Stimulated activated naive CD8-positive, alpha-beta T cell treated with anti-CD3 and anti-CD28 coated beads, Interleukin-15, Interleukin-2, amounts not matched to agents 100 ng/mL and 50 ng/mL, for 24 hours (primary cell): ENCODE measurements at regions not wholly inside any gene's neighbourhood (a gene's known extent, or its start where the extent isn't known, plus 50 kb on each side); places are given as distances from the start of the nearest gene placed in this dataset.
"Not testable (repeated sequence)": the region's sequence is repeated elsewhere in the genome, so short reads cannot be mapped to it uniquely, and the experiment has no call there.

Experiments used
- H3K27ac Mint-ChIP-seq: one replicate; pipeline ENCODE4 v1.8.0; 2021; ENCODE audit warnings: mild to moderate bottlenecking, mixed read lengths
- H3K27me3 Mint-ChIP-seq: one replicate; pipeline ENCODE4 v1.8.0; 2021; ENCODE audit warnings: mixed read lengths
- H3K36me3 Mint-ChIP-seq: one replicate; pipeline ENCODE4 v1.8.0; 2021; ENCODE audit warnings: low read depth, mixed read lengths
- H3K4me1 Mint-ChIP-seq: one replicate; pipeline ENCODE4 v1.8.0; 2021; ENCODE audit warnings: low read depth, mixed read lengths
- H3K4me3 Mint-ChIP-seq: one replicate; pipeline ENCODE4 v1.8.0; 2021; ENCODE audit warnings: mild to moderate bottlenecking, mixed read lengths
- H3K9me3 Mint-ChIP-seq: one replicate; pipeline ENCODE4 v1.8.0; 2021; ENCODE audit warnings: mixed read lengths

- no peak overlapping the region for H3K27ac Mint-ChIP-seq
- peaks cover 8% of the 10 kb centered on the region for H3K27me3 Mint-ChIP-seq
- H3K9me3 Mint-ChIP-seq, result no peaks in the 10 kb centered on the region
- H3K4me3 Mint-ChIP-seq, result no peak overlapping the region
- H3K4me1 Mint-ChIP-seq, result no peaks in the 10 kb centered on the region
- no peaks in the 10 kb centered on the region for H3K36me3 Mint-ChIP-seq
These were observed 69.3 kb upstream of the FAM241A start for GRCh38 chr4:112075906-112076305.

- no peaks in the 10 kb centered on the region for H3K9me3 Mint-ChIP-seq
These were observed 68.2 kb upstream of the FAM241A start for GRCh38 chr4:112076919-112077608.

GRCh38 chr4:112077743-112078142 is 67.5 kb upstream of the FAM241A start:
- Mint-ChIP-seq H3K4me1 (no peaks in the 10 kb centered on the region), H3K27ac (no peak overlapping the region), H3K4me3 (no peak overlapping the region), H3K36me3 (no peaks in the 10 kb centered on the region), H3K27me3 (peaks cover 2% of the 10 kb centered on the region), H3K9me3 (no peaks in the 10 kb centered on the region)

More at GRCh38 chr4:112076919-112077608, 68.2 kb upstream of the FAM241A start:
- no peak overlapping the region for H3K4me3 Mint-ChIP-seq
- H3K4me1 Mint-ChIP-seq, result no peaks in the 10 kb centered on the region
- no peaks in the 10 kb centered on the region for H3K36me3 Mint-ChIP-seq
- peaks cover 8% of the 10 kb centered on the region for H3K27me3 Mint-ChIP-seq
- H3K27ac Mint-ChIP-seq, result no peak overlapping the region

- Mint-ChIP-seq H3K27ac (no peak overlapping the region), H3K36me3 (no peaks in the 10 kb centered on the region), H3K9me3 (no peaks in the 10 kb centered on the region), H3K27me3 (no peaks in the 10 kb centered on the region), H3K4me1 (no peaks in the 10 kb centered on the region), H3K4me3 (no peak overlapping the region)
These were observed 62.2 kb upstream of the FAM241A start for GRCh38 chr4:112082954-112083586.

GRCh38 chr4:112083587-112084347 is 61.5 kb upstream of the FAM241A start:
- Mint-ChIP-seq H3K27ac (no peak overlapping the region), H3K4me1 (no peaks in the 10 kb centered on the region), H3K27me3 (no peaks in the 10 kb centered on the region), H3K9me3 (no peaks in the 10 kb centered on the region), H3K4me3 (no peak overlapping the region), H3K36me3 (no peaks in the 10 kb centered on the region)

GRCh38 chr4:112085156-112086035 is 59.9 kb upstream of the FAM241A start:
- no peaks in the 10 kb centered on the region for H3K27me3 Mint-ChIP-seq
- no peaks in the 10 kb centered on the region for H3K36me3 Mint-ChIP-seq
- H3K9me3 Mint-ChIP-seq, result no peaks in the 10 kb centered on the region
- no peak overlapping the region for H3K27ac Mint-ChIP-seq
- H3K4me3 Mint-ChIP-seq, result no peak overlapping the region
- H3K4me1 Mint-ChIP-seq, result no peaks in the 10 kb centered on the region

- no peaks in the 10 kb centered on the region for H3K4me1 Mint-ChIP-seq
- H3K36me3 Mint-ChIP-seq, result no peaks in the 10 kb centered on the region
- no peak overlapping the region for H3K27ac Mint-ChIP-seq
- H3K27me3 Mint-ChIP-seq, result no peaks in the 10 kb centered on the region
- no peak overlapping the region for H3K4me3 Mint-ChIP-seq
- H3K9me3 Mint-ChIP-seq, result no peaks in the 10 kb centered on the region
These were observed 59.2 kb upstream of the FAM241A start for GRCh38 chr4:112086036-112086434.

GRCh38 chr4:112086661-112087060 is 58.6 kb upstream of the FAM241A start:
- not testable (repeated sequence) for H3K27me3 Mint-ChIP-seq, H3K27ac Mint-ChIP-seq, H3K4me3 Mint-ChIP-seq, H3K36me3 Mint-ChIP-seq, H3K9me3 Mint-ChIP-seq, H3K4me1 Mint-ChIP-seq

- not testable (repeated sequence) for H3K36me3 Mint-ChIP-seq, H3K27ac Mint-ChIP-seq, H3K4me3 Mint-ChIP-seq, H3K9me3 Mint-ChIP-seq, H3K27me3 Mint-ChIP-seq, H3K4me1 Mint-ChIP-seq
These were observed 52.9 kb upstream of the FAM241A start for GRCh38 chr4:112092330-112092729.

GRCh38 chr4:112093636-112094202 is 51.5 kb upstream of the FAM241A start:
- peaks cover 9% of the 10 kb centered on the region for H3K27me3 Mint-ChIP-seq
- peaks cover 4% of the 10 kb centered on the region for H3K9me3 Mint-ChIP-seq
- no peaks in the 10 kb centered on the region for H3K36me3 Mint-ChIP-seq
- no peaks in the 10 kb centered on the region for H3K4me1 Mint-ChIP-seq
- no peak overlapping the region for H3K27ac Mint-ChIP-seq
- H3K4me3 Mint-ChIP-seq, result no peak overlapping the region

- Mint-ChIP-seq H3K4me3 (no peak overlapping the region), H3K9me3 (peaks cover 4% of the 10 kb centered on the region)
These were observed 50.9 kb upstream of the FAM241A start for GRCh38 chr4:112094330-112094729.

More at GRCh38 chr4:112094330-112094729, 50.9 kb upstream of the FAM241A start:
- H3K4me1 Mint-ChIP-seq, result no peaks in the 10 kb centered on the region
- H3K27me3 Mint-ChIP-seq, result peaks cover 13% of the 10 kb centered on the region
- no peak overlapping the region for H3K27ac Mint-ChIP-seq
- H3K36me3 Mint-ChIP-seq, result no peaks in the 10 kb centered on the region
